Spleen (tissue), 11 donors: ENCODE measurements at regions not wholly inside any gene's neighbourhood (a gene's known extent, or its start where the extent isn't known, plus 50 kb on each side); places are given as distances from the start of the nearest gene placed in this dataset.

Experiments
- DNase-seq: peaks from one replicate; pipeline ENCODE4 v3.0.0-alpha.2; 2020
- H3K27ac ChIP-seq, 8 donors: fragments of 200-600 bp; sonication (generic) in 7 of 8; 1 replicate in 4 of 8; 2 replicates in 4 of 8; pipeline versions ENCODE4 v1.5.0 to v1.8.0; 2016 to 2021; ENCODE audit warnings: inconsistent platforms in 4 of 8, mild to moderate bottlenecking in 4 of 8, moderate library complexity in 1 of 8
- H3K27me3 ChIP-seq, 7 donors: fragments of 200-600 bp; sonication (generic) in 6 of 7; replicated peaks in 1 of 7; 1 replicate in 4 of 7; 2 replicates in 3 of 7; pipeline versions ENCODE4 v1.5.0 to v1.8.0; 2016 to 2021; ENCODE audit warnings: inconsistent platforms in 3 of 7, mild to moderate bottlenecking in 1 of 7
- H3K36me3 ChIP-seq, 6 donors: fragments of 200-600 bp; sonication (generic) in 5 of 6; 1 replicate in 4 of 6; 2 replicates in 2 of 6; pipeline versions ENCODE4 v1.5.0 to v1.8.0; 2016 to 2021; ENCODE audit warnings: inconsistent platforms in 2 of 6
- H3K4me1 ChIP-seq, 6 donors: fragments of 200-600 bp; sonication (generic) in 5 of 6; 1 replicate in 3 of 6; 2 replicates in 3 of 6; pipeline versions ENCODE4 v1.5.0 to v1.8.0; 2016 to 2021; ENCODE audit warnings: inconsistent platforms in 3 of 6
- H3K4me3 ChIP-seq, 8 donors: fragments of 200-600 bp; sonication (generic) in 7 of 8; 1 replicate in 4 of 8; 2 replicates in 4 of 8; pipeline versions ENCODE4 v1.5.0 to v1.8.0; 2016 to 2021; ENCODE audit warnings: inconsistent platforms in 4 of 8, mild to moderate bottlenecking in 4 of 8, moderate library complexity in 2 of 8
- H3K9me3 ChIP-seq, 8 donors: fragments of 200-600 bp; sonication (generic) in 7 of 8; 1 replicate in 4 of 8; 2 replicates in 4 of 8; pipeline versions ENCODE4 v1.5.0 to v1.8.0; 2016 to 2021; ENCODE audit warnings: inconsistent platforms in 4 of 8
- POLR2A ChIP-seq, 3 donors: fragments of 450-650 bp; IDR thresholded peaks; one replicate each; pipeline ENCODE4 v1.5.1; 2017; ENCODE audit warnings: antibody characterized with exemption in 3 of 3, mild to moderate bottlenecking in 1 of 3
- POLR2AphosphoS5 ChIP-seq, 3 donors: sonication (generic); formaldehyde crosslinking; IDR thresholded peaks; one replicate each; pipeline ENCODE4 v1.5.1; 2017; ENCODE audit warnings: antibody characterized with exemption in 3 of 3
- WGBS, 5 donors: extraction: QIAGEN DNeasy Blood & Tissue Kit in 3 of 5; methylation state at CpG; one replicate each; pipeline versions ENCODE4 v1.1.5 to v1.1.7; 2013 to 2018; 5-methylcytosine and 5-hydroxymethylcytosine counted together
- intact Hi-C: fragments of 100-400 bp; cut with DNase I; formaldehyde crosslinking; loops from one replicate; pipeline ENCODE4 v1.15.0; 2023; ENCODE audit warnings: low total_unique reads
- TF ChIP-seq, protein P1 (sequence below), 11 experiments: fragments of 200-600 bp in 7 of 11; fragments of 450-650 bp in 4 of 11; sonication (generic) in 4 of 11; IDR thresholded peaks in 8 of 11; conservative IDR thresholded peaks in 3 of 11; 1 replicate in 7 of 11; 2 replicates in 4 of 11; pipeline versions ENCODE4 v1.4.0 to v1.8.0; 2016 to 2021; ENCODE audit warnings: antibody characterized with exemption in 11 of 11, inconsistent platforms in 4 of 11, mild to moderate bottlenecking in 1 of 11
- donor health status: healthy with polysubstance abuse.
- donor health status: DM: no; HTN: no; CAD: no; lungs with moderate emphysema.
- donor health status: DM: no; HTN: no; CAD: no.
- donor health status: Bipolar disorder and iron deficiency.
- donor health status: healthy.
- donor health status: DM: no; HTN: no; CAD: no.
- donor health status: DM: yes; HTN: yes; CAD: no.

DNA sequence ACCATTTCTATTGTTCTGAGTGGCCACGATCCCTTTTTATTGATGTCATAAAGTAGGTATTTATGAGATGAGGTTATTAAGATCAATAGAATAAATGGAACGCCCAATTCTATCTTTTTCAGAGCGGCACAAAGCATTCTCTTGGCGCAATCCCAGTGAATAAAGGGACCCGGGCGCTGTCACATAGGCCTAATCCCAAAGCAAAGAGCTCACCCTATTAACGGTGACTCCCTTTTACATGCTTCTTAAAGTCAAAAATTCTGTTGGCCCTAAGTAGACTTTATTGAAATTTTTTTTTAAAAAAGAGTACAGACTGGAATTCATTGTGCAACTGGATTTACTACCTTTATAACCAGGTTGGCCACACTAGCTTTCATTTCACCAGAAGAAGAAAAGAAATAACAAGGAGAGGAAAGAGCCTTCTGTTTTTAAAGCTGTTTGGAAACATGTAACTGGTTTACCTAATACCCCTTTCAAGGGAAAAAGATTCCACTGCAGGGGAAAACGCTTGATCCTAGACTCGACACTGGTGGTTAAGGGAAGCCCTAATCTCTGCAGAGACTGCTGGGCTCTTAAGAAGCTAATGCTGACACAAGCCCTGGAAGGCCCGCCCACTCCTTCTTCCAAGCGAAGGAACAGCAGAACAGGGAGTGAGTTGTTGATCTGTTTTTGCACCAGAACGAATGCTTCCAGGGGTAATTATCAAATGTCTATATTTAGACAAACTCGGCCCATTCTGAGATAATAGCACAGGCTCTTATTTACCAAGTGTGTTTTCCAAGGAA lies 381.2 kb downstream of the BCL11B start:
- H3K36me3 ChIP-seq, result no peaks in the 10 kb centered on the region
- DNase-seq, result no peak
- H3K4me1 ChIP-seq, result no peaks in the 10 kb centered on the region
- no peaks in the 10 kb centered on the region for H3K9me3 ChIP-seq
- TF ChIP-seq POLR2A (IDR thresholded peaks at IDR 0.05) (no peak), POLR2AphosphoS5 (IDR thresholded peaks at IDR 0.05) (no peak)
- TF ChIP-seq, protein P1, sequence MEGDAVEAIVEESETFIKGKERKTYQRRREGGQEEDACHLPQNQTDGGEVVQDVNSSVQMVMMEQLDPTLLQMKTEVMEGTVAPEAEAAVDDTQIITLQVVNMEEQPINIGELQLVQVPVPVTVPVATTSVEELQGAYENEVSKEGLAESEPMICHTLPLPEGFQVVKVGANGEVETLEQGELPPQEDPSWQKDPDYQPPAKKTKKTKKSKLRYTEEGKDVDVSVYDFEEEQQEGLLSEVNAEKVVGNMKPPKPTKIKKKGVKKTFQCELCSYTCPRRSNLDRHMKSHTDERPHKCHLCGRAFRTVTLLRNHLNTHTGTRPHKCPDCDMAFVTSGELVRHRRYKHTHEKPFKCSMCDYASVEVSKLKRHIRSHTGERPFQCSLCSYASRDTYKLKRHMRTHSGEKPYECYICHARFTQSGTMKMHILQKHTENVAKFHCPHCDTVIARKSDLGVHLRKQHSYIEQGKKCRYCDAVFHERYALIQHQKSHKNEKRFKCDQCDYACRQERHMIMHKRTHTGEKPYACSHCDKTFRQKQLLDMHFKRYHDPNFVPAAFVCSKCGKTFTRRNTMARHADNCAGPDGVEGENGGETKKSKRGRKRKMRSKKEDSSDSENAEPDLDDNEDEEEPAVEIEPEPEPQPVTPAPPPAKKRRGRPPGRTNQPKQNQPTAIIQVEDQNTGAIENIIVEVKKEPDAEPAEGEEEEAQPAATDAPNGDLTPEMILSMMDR (IDR thresholded peaks at IDR 0.05 in 8 of 11, conservative IDR thresholded peaks at IDR 0.05 in 3 of 11), result no peak
- H3K4me3 ChIP-seq, result no peak overlapping the region
- intact Hi-C loops, result no loop called here
- no peaks in the 10 kb centered on the region for H3K27me3 ChIP-seq
- 67 to 78% (median 75%) methylated on average over 13 of the region's 13 CpGs for WGBS, 5 donors
- no peak overlapping the region for H3K27ac ChIP-seq

DNA sequence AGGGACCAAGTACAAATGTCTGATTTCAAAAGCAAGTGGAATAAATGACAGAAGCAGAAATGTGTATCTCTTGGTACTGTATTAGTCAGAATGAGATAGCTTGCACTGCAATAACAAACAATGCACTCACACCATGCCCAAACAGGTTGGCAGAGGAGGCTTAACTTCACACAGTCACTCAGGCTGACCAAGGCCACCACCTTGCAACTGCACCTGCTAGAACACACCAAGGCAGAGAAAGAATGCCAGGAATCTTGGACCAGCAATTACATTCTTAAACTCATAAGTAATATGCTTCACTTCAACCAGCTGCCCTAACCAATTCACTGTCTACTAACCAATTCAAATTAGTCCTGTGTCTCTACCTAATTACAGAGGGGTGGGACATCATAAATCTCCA lies 378.3 kb downstream of the BCL11B start:
- intact Hi-C loops, result no loop called here
- Histone ChIP-seq H3K27ac (no peak overlapping the region), H3K36me3 (no peaks in the 10 kb centered on the region), H3K27me3 (no peaks in the 10 kb centered on the region), H3K4me3 (no peak overlapping the region), H3K9me3 (peaks cover 0 to 14% (median 0%) of the 10 kb centered on the region in 8 donors), H3K4me1 (no peaks in the 10 kb centered on the region)
- TF ChIP-seq, protein P1 (IDR thresholded peaks at IDR 0.05 in 8 of 11, conservative IDR thresholded peaks at IDR 0.05 in 3 of 11), result no peak
- TF ChIP-seq POLR2A (IDR thresholded peaks at IDR 0.05) (no peak), POLR2AphosphoS5 (IDR thresholded peaks at IDR 0.05) (no peak)
- DNase-seq, result no peak

DNA sequence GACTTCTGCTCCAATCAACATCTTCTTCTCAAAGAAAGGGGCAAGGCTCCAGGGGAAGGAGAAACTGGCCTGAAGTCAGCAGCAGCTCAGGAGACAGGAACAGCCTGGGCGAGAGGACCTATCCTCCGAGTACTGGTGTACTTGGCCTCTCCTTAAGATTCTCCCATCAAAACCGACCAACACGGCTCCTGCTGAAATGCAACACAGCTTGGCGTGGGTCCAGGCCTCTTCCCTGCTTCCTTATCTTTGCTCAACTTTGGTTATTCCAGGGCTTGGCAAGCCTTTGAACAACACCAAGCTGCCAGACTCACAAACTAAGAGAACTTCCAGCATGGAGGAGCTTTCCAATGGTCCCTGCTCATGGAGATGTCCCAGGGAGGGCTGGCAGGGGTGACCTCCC lies 377.4 kb downstream of the BCL11B start:
- Histone ChIP-seq H3K27me3 (no peaks in the 10 kb centered on the region), H3K4me3 (no peak overlapping the region), H3K36me3 (no peaks in the 10 kb centered on the region), H3K9me3 (peaks cover 0 to 14% (median 0%) of the 10 kb centered on the region in 8 donors), H3K27ac (no peak overlapping the region), H3K4me1 (no peaks in the 10 kb centered on the region)
- intact Hi-C loops, result no loop called here
- DNase-seq, result no peak
- WGBS, 5 donors, result 72 to 91% (median 82%) methylated on average over 5 of the region's 5 CpGs
- TF ChIP-seq, protein P1 (IDR thresholded peaks at IDR 0.05 in 8 of 11, conservative IDR thresholded peaks at IDR 0.05 in 3 of 11), result no peak
- TF ChIP-seq POLR2AphosphoS5 (IDR thresholded peaks at IDR 0.05), result no peak
- TF ChIP-seq POLR2A (IDR thresholded peaks at IDR 0.05), result no peak

DNA sequence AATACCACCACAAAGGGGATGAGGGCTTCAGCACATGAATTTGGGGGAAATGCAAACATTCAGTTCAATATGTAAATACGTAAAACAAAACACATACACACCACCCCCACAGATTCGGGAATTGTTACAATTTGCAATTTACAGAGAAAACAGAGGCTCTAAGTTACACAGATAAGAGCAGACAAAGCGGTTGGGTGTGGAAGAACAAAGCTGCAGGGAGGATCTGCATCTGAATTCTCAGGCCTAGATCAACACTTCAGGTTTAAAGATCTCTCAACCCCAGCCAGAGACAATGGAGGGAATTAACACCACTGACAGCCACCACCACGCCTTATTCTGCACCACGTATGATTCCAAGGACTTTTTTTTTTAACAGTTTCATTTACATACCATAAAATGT lies 375.5 kb downstream of the BCL11B start:
- TF ChIP-seq, protein P1 (IDR thresholded peaks at IDR 0.05 in 8 of 11, conservative IDR thresholded peaks at IDR 0.05 in 3 of 11), result no peak
- TF ChIP-seq POLR2AphosphoS5 (IDR thresholded peaks at IDR 0.05) (no peak), POLR2A (IDR thresholded peaks at IDR 0.05) (no peak)
- 79 to 82% (median 80%) methylated on average over 5 of the region's 5 CpGs for WGBS, 5 donors
- no peak overlapping the region for H3K27ac ChIP-seq
- intact Hi-C loops, result no loop called here
- no peaks in the 10 kb centered on the region for H3K36me3 ChIP-seq
- H3K27me3 ChIP-seq, result no peaks in the 10 kb centered on the region
- no peaks in the 10 kb centered on the region for H3K4me1 ChIP-seq
- DNase-seq, result no peak
- H3K9me3 ChIP-seq, result peaks cover 0 to 14% (median 0%) of the 10 kb centered on the region in 8 donors
- no peak overlapping the region for H3K4me3 ChIP-seq
